ENCODE measurements at regions not wholly inside any gene's neighbourhood (a gene's known extent, or its start where the extent isn't known, plus 50 kb on each side); places are given as distances from the start of the nearest gene placed in this dataset.

DNA sequence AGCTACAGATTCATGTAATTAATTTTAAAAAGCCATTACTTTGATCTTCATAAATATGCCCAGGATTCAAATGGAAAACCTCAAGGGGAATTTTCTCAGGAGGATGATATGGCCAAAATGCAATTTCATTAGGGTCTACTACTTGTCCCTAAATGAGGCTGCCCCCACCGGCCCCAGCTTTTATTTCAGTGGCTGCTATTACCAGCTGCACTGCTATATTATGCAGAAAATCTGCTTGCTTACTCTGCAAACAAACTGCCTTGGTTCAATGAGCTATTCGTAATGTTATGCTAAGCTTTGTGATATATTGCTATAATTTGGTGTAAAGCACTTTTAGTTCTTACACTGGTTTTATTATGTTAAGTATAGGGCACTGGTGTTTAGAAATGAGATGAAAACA lies 137.3 kb upstream of the TMTC4 start:
- BruUV-seq (replicated peaks): no TSS peak

More for the DNA sequence above, 137.3 kb upstream of the TMTC4 start:
- ChIA-PET CTCF (no interaction called here), POLR2A (ENCODE audit: unreplicated experiment) (no interaction called here)
- H3K4me1 ChIP-seq (ENCODE audit: control insufficient read depth, insufficient read depth, low read length): no peaks in the 10 kb centered on the region
- no peak overlapping the region for H3K23ac ChIP-seq (ENCODE audit: low read depth, low read length)
- no peaks in the 10 kb centered on the region for H3K9me1 ChIP-seq (ENCODE audit: insufficient read depth, low read length)
- no peaks in the 10 kb centered on the region for H3K36me3 ChIP-seq (ENCODE audit: control insufficient read depth, insufficient read depth, low read length)
- H3K4me3 ChIP-seq (ENCODE audit: insufficient read depth, low read depth, low read length): no peak overlapping the region
- H3K4ac ChIP-seq (ENCODE audit: low read depth, low read length): no peak overlapping the region
- H3K27ac ChIP-seq (ENCODE audit: insufficient read depth, low read length): no peak overlapping the region
- H3K27me3 ChIP-seq (ENCODE audit: control insufficient read depth, insufficient read depth, low read length): peaks cover 4% of the 10 kb centered on the region
- DNase-seq: no peak
- in situ Hi-C loops (cut with MboI; ENCODE audit: low sequenced_read_pairs): no loop called here
- no peak overlapping the region for H3K56ac ChIP-seq (ENCODE audit: extremely low read depth, insufficient read depth, low read length)
- H2BK120ac ChIP-seq (ENCODE audit: low read depth, low read length): no peak overlapping the region
- intact Hi-C loops (cut with micrococcal nuclease): no loop called here
- H3K14ac ChIP-seq (replicated peaks; ENCODE audit: low read depth, low read length): no peak overlapping the region
- H3K9me3 ChIP-seq (ENCODE audit: control insufficient read depth, insufficient read depth, low read length): no peaks in the 10 kb centered on the region
- dilution Hi-C loops (cut with HindIII; ENCODE audit: low sequenced_read_pairs, unreplicated experiment): no loop called here
- no peak overlapping the region for H3K18ac ChIP-seq (ENCODE audit: low read depth, low read length)
- no peak overlapping the region for H2AK5ac ChIP-seq (ENCODE audit: low read depth, low read length)
- H4K91ac ChIP-seq (ENCODE audit: insufficient read depth, low read depth, low read length): no peak overlapping the region
- H2AFZ ChIP-seq (replicated peaks; ENCODE audit: low read length, poor library complexity): no peak overlapping the region
- H3K4me2 ChIP-seq (ENCODE audit: low read depth, low read length): no peak overlapping the region
- no peak overlapping the region for H4K5ac ChIP-seq (ENCODE audit: low read depth, low read length)
- H2AK9ac ChIP-seq (replicated peaks; ENCODE audit: low read depth, low read length, poor library complexity): no peak overlapping the region
- H2BK5ac ChIP-seq (ENCODE audit: low read depth, low read length, poor library complexity, severe bottlenecking): no peak overlapping the region
- no peaks in the 10 kb centered on the region for H3K79me1 ChIP-seq (ENCODE audit: low read depth in 1 of 2, low read length in 2 of 2)
- no CpG with 5 or more reads among the region's 2 CpGs for WGBS, 2 experiments (ENCODE audit: extremely low coverage in 2 of 2, insufficient read length in 1 of 2)
- H2BK15ac ChIP-seq (ENCODE audit: low read depth, low read length): no peak overlapping the region
- H2BK20ac ChIP-seq (ENCODE audit: low read depth, low read length): no peak overlapping the region
- H4K8ac ChIP-seq (ENCODE audit: low read depth in 2 of 2, low read length in 2 of 2): no peak overlapping the region
- no peak for TF ChIP-seq NFE2L2 (IDR thresholded peaks at IDR 0.05; ENCODE audit: low read depth, low read length)
- TF ChIP-seq CEBPB (IDR thresholded peaks at IDR 0.05; ENCODE audit: low read depth, low read length): no peak
- no peak for TF ChIP-seq POLR2A (IDR thresholded peaks at IDR 0.05; ENCODE audit: low read depth, low read length)
- TF ChIP-seq RFX5 (IDR thresholded peaks at IDR 0.05; ENCODE audit: low read depth, low read length): no peak
- TF ChIP-seq RCOR1 (IDR thresholded peaks at IDR 0.05; ENCODE audit: insufficient replicate concordance, low read length): no peak
- TF ChIP-seq SMC3 (IDR thresholded peaks at IDR 0.05; ENCODE audit: low read depth, low read length): no peak
- TF ChIP-seq, protein P1, sequence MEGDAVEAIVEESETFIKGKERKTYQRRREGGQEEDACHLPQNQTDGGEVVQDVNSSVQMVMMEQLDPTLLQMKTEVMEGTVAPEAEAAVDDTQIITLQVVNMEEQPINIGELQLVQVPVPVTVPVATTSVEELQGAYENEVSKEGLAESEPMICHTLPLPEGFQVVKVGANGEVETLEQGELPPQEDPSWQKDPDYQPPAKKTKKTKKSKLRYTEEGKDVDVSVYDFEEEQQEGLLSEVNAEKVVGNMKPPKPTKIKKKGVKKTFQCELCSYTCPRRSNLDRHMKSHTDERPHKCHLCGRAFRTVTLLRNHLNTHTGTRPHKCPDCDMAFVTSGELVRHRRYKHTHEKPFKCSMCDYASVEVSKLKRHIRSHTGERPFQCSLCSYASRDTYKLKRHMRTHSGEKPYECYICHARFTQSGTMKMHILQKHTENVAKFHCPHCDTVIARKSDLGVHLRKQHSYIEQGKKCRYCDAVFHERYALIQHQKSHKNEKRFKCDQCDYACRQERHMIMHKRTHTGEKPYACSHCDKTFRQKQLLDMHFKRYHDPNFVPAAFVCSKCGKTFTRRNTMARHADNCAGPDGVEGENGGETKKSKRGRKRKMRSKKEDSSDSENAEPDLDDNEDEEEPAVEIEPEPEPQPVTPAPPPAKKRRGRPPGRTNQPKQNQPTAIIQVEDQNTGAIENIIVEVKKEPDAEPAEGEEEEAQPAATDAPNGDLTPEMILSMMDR (conservative IDR thresholded peaks at IDR 0.05; ENCODE audit: low read depth, low read length): no peak
- no peak for TF ChIP-seq MXI1 (IDR thresholded peaks at IDR 0.05; ENCODE audit: borderline replicate concordance, low read depth, low read length)
- no peak for TF ChIP-seq MAZ (IDR thresholded peaks at IDR 0.05; ENCODE audit: borderline replicate concordance, low read depth, low read length)
- TF ChIP-seq FOS (IDR thresholded peaks at IDR 0.05; ENCODE audit: low read depth, low read length): no peak
- no peak for TF ChIP-seq CHD1 (IDR thresholded peaks at IDR 0.05; ENCODE audit: low read depth, low read length)
- ATAC-seq (ENCODE audit: low read depth): no peak
- no peak overlapping the region for H3K9ac ChIP-seq (ENCODE audit: low read depth, low read length)
- no peaks in the 10 kb centered on the region for H4K20me1 ChIP-seq (ENCODE audit: insufficient read depth, low read length)
